H9 (cell line): ENCODE measurements at regions not wholly inside any gene's neighbourhood (a gene's known extent, or its start where the extent isn't known, plus 50 kb on each side); places are given as distances from the start of the nearest gene placed in this dataset.

Source experiments
- DNase-seq: peaks from one replicate; pipeline ENCODE4 v3.0.0-alpha.2; 2017
- H2AFZ ChIP-seq: one replicate; pipeline ENCODE4 v1.6.1; 2013; ENCODE audit warnings: mild to moderate bottlenecking, low read length, control low read depth, moderate library complexity
- H2AK5ac ChIP-seq: 2 replicates; pipeline ENCODE4 v1.6.1; 2013; ENCODE audit warnings: low read length, control low read depth, mixed read lengths; ENCODE audit not compliant: insufficient read length
- H2BK120ac ChIP-seq: one replicate; pipeline ENCODE4 v1.6.1; 2013; ENCODE audit warnings: low read depth, mild to moderate bottlenecking, low read length, control low read depth, inconsistent platforms; ENCODE audit not compliant: poor library complexity, severe bottlenecking
- H2BK12ac ChIP-seq: 2 replicates; pipeline ENCODE4 v1.6.1; 2013; ENCODE audit warnings: low read length, control low read depth, mixed read lengths, low read depth; ENCODE audit not compliant: insufficient read length
- H2BK15ac ChIP-seq: 2 replicates; pipeline ENCODE4 v1.6.1; 2013; ENCODE audit warnings: low read depth, low read length, control low read depth
- H2BK20ac ChIP-seq: one replicate; pipeline ENCODE4 v1.6.1; 2013; ENCODE audit warnings: low read depth, mild to moderate bottlenecking, low read length, control low read depth, inconsistent platforms; ENCODE audit not compliant: poor library complexity, severe bottlenecking
- H2BK5ac ChIP-seq: 2 replicates; pipeline ENCODE4 v1.6.1; 2013; ENCODE audit warnings: low read length, control low read depth, mixed read lengths; ENCODE audit not compliant: insufficient read length
- H3K14ac ChIP-seq: 2 replicates; pipeline ENCODE4 v1.6.1; 2013; ENCODE audit warnings: low read length, control low read depth; ENCODE audit not compliant: insufficient read depth
- H3K18ac ChIP-seq: 2 replicates; pipeline ENCODE4 v1.6.1; 2013; ENCODE audit warnings: low read depth, mild to moderate bottlenecking, mixed read lengths, low read length, control low read depth; ENCODE audit not compliant: insufficient read length
- H3K23ac ChIP-seq: 2 replicates; pipeline ENCODE4 v1.6.1; 2013; ENCODE audit warnings: low read length, control low read depth, mixed read lengths, low read depth; ENCODE audit not compliant: insufficient read length
- H3K23me2 ChIP-seq: 2 replicates; pipeline ENCODE4 v1.6.1; 2013; ENCODE audit warnings: low read depth, mild to moderate bottlenecking, mixed read lengths, low read length, control low read depth; ENCODE audit not compliant: insufficient read length, poor library complexity, severe bottlenecking
- H3K27ac ChIP-seq: 2 replicates; pipeline ENCODE4 v1.5.1; 2013; ENCODE audit warnings: low read length, control low read depth, mixed read lengths, low read depth; ENCODE audit not compliant: insufficient read length
- H3K27me3 ChIP-seq: 2 replicates; pipeline ENCODE4 v1.6.1; 2013; ENCODE audit warnings: low read length, control low read depth, inconsistent platforms; ENCODE audit not compliant: insufficient read depth
- H3K4ac ChIP-seq: 2 replicates; pipeline ENCODE4 v1.6.1; 2013; ENCODE audit warnings: low read depth, mild to moderate bottlenecking, control low read depth, inconsistent platforms, low read length, moderate library complexity
- H3K4me1 ChIP-seq: 2 replicates; pipeline ENCODE4 v1.6.1; 2013; ENCODE audit warnings: low read length, control low read depth, inconsistent platforms; ENCODE audit not compliant: insufficient read depth
- H3K4me2 ChIP-seq: 2 replicates; pipeline ENCODE4 v1.6.1; 2013; ENCODE audit warnings: low read length, control low read depth, mixed read lengths; ENCODE audit not compliant: insufficient read length, insufficient read depth
- H3K56ac ChIP-seq: 2 replicates; pipeline ENCODE4 v1.6.1; 2013; ENCODE audit warnings: low read depth, mild to moderate bottlenecking, mixed read lengths, low read length, control low read depth; ENCODE audit not compliant: insufficient read length
- H3K79me1 ChIP-seq: 2 replicates; pipeline ENCODE4 v1.6.1; 2013; ENCODE audit warnings: low read depth, mild to moderate bottlenecking, moderate library complexity, low read length, control low read depth, inconsistent platforms; ENCODE audit not compliant: insufficient read depth, poor library complexity, severe bottlenecking
- H3K79me2 ChIP-seq: 2 replicates; pipeline ENCODE4 v1.6.1; 2013; ENCODE audit warnings: low read length, control low read depth, inconsistent platforms; ENCODE audit not compliant: insufficient read depth
- H3K9ac ChIP-seq: 2 replicates; pipeline ENCODE4 v1.6.1; 2013; ENCODE audit warnings: low read length, control low read depth, mixed read lengths; ENCODE audit not compliant: insufficient read length; ENCODE audit errors: extremely low read depth
- H3K9me3 ChIP-seq: one replicate; pipeline ENCODE4 v1.6.1; 2013; ENCODE audit warnings: low read depth, low read length, inconsistent platforms; ENCODE audit not compliant: control insufficient read depth
- H3T11ph ChIP-seq: one replicate; pipeline ENCODE4 v1.6.1; 2013; ENCODE audit warnings: mild to moderate bottlenecking, low read length, control low read depth, inconsistent platforms
- H4K20me1 ChIP-seq: one replicate; pipeline ENCODE4 v1.6.1; 2013; ENCODE audit not compliant: control insufficient read depth, insufficient read length, insufficient read depth
- H4K5ac ChIP-seq: 2 replicates; pipeline ENCODE4 v1.6.1; 2013; ENCODE audit warnings: low read depth, mild to moderate bottlenecking, mixed read lengths, low read length, control low read depth; ENCODE audit not compliant: insufficient read length
- H4K8ac ChIP-seq: replicated peaks from 2 replicates; pipeline ENCODE4 v1.6.1; 2013; ENCODE audit warnings: low read length, control low read depth, mixed read lengths, low read depth; ENCODE audit not compliant: insufficient read length
- H4K91ac ChIP-seq: 2 replicates; pipeline ENCODE4 v1.6.1; 2013; ENCODE audit warnings: low read depth, mild to moderate bottlenecking, moderate library complexity, mixed read lengths, low read length, control low read depth; ENCODE audit not compliant: insufficient read length
- H3K27ac Mint-ChIP-seq, 3 experiments: 2 replicates in 2 of 3; 3 replicates in 1 of 3; pipeline ENCODE4 v1.8.0; 2020 to 2021; ENCODE audit warnings: mixed read lengths in 3 of 3, mild to moderate bottlenecking in 1 of 3, moderate library complexity in 1 of 3
- H3K27me3 Mint-ChIP-seq: 2 replicates; pipeline ENCODE4 v1.8.0; 2021; ENCODE audit warnings: low read depth, mild to moderate bottlenecking, moderate library complexity, mixed read lengths
- H3K36me3 Mint-ChIP-seq, 3 experiments: 2 replicates in 2 of 3; 3 replicates in 1 of 3; pipeline ENCODE4 v1.8.0; 2020 to 2021; ENCODE audit warnings: low read depth in 3 of 3, mixed read lengths in 3 of 3; ENCODE audit not compliant: insufficient read depth in 1 of 3
- H3K4me1 Mint-ChIP-seq, 2 experiments: 2 replicates each; pipeline ENCODE4 v1.8.0; 2020; ENCODE audit warnings: mixed read lengths in 2 of 2
- H3K4me3 Mint-ChIP-seq, 2 experiments: 2 replicates in 1 of 2; 3 replicates in 1 of 2; pipeline ENCODE4 v1.8.0; 2020 to 2021; ENCODE audit warnings: mild to moderate bottlenecking in 2 of 2, mixed read lengths in 2 of 2, moderate library complexity in 1 of 2
- H3K9me3 Mint-ChIP-seq, 2 experiments: 2 replicates in 1 of 2; 3 replicates in 1 of 2; pipeline ENCODE4 v1.8.0; 2020; ENCODE audit warnings: mild to moderate bottlenecking in 2 of 2, mixed read lengths in 2 of 2, moderate library complexity in 1 of 2
- CTCF ChIP-seq: fragments of 200-600 bp; sonication (generic); conservative IDR thresholded peaks from 3 replicates; pipeline ENCODE4 v1.8.0; 2021; ENCODE audit warnings: antibody characterized with exemption, mild to moderate bottlenecking
- WGBS: extraction: QIAGEN DNeasy Blood & Tissue Kit; methylation state at CpG from one replicate; pipeline ENCODE4 v1.1.7; 2013; ENCODE audit warnings: missing lambda C conversion rate, low lambda C conversion rate, mixed read lengths; ENCODE audit not compliant: insufficient read length; ENCODE audit errors: extremely low coverage; 5-methylcytosine and 5-hydroxymethylcytosine counted together

- H3K27ac ChIP-seq: no peak overlapping the region
- H3K27ac Mint-ChIP-seq: 0 out of 7 replicates have a peak overlapping the region, but pooled peaks of 1 of the 3 experiments have one; percentile 45
- H3K4me2 ChIP-seq: no peak overlapping the region
Measured at GRCh38 chr1:43052786-43053439, 94.2 kb upstream of the SLC2A1 start.

More at GRCh38 chr1:43052786-43053439, 94.2 kb upstream of the SLC2A1 start:
- Mint-ChIP-seq H3K4me3 (no peak overlapping the region), H3K36me3 (no peaks in the 10 kb centered on the region; a peak in 1 of 7 replicates), H3K9me3 (peaks cover 0 to 1% of the 10 kb centered on the region in 2 experiments; a peak in 1 of 5 replicates), H3K4me1 (peaks cover 16 to 17% of the 10 kb centered on the region in 2 experiments; a peak in 3 of 4 replicates), H3K27me3 (peaks cover 11% of the 10 kb centered on the region)
- no peaks in the 10 kb centered on the region for H3K9me3 ChIP-seq
- H3K23ac ChIP-seq: no peak overlapping the region
- no peak overlapping the region for H3K56ac ChIP-seq
- H3T11ph ChIP-seq: no peak overlapping the region
- H4K20me1 ChIP-seq: no peaks in the 10 kb centered on the region
- no peak overlapping the region for H3K14ac ChIP-seq
- H3K27me3 ChIP-seq: no peaks in the 10 kb centered on the region
- H3K4me1 ChIP-seq: no peaks in the 10 kb centered on the region; the same call in 1 of the 2 replicates
- H3K18ac ChIP-seq: no peak overlapping the region
- H3K23me2 ChIP-seq: no peaks in the 10 kb centered on the region
- H2BK12ac ChIP-seq: no peak overlapping the region
- no peaks in the 10 kb centered on the region for H3K79me2 ChIP-seq
- no peak overlapping the region for H2AFZ ChIP-seq
- DNase-seq: no peak
- H4K91ac ChIP-seq: no peak overlapping the region
- no peak overlapping the region for H3K4ac ChIP-seq
- no peak overlapping the region for H2AK5ac ChIP-seq
- no peak overlapping the region for H3K9ac ChIP-seq
- TF ChIP-seq CTCF: no peak
- no peak overlapping the region for H4K5ac ChIP-seq
- no peak overlapping the region for H2BK15ac ChIP-seq
- H3K79me1 ChIP-seq: no peaks in the 10 kb centered on the region
- no peak overlapping the region for H2BK20ac ChIP-seq
- WGBS: no CpG with 5 or more reads among the region's 2 CpGs
- no peak overlapping the region for H2BK5ac ChIP-seq
- H2BK120ac ChIP-seq: no peak overlapping the region
- H4K8ac ChIP-seq: no peak overlapping the region
